Stimulated activated naive B cell treated with anti-CD40 and anti-IgM and Interleukin-4, amounts not matched to agents 10 μg/mL and 1 μg/mL and 100 μg/mL, for 72 hours (primary cell): ENCODE measurements at regions not wholly inside any gene's neighbourhood (a gene's known extent, or its start where the extent isn't known, plus 50 kb on each side); places are given as distances from the start of the nearest gene placed in this dataset.

Source experiments
- ATAC-seq, 2 donors: fragments of 150-1000 bp; cut with Tn5 transposase; replicated peaks; 2 replicates each; pipeline ENCODE4 v1.10.0; 2021; ENCODE audit warnings: moderate library complexity in 1 of 2
- DNase-seq: peaks from one replicate; pipeline ENCODE4 v3.0.0; 2021
- H3K27ac Mint-ChIP-seq: one replicate; pipeline ENCODE4 v1.8.0; 2022; ENCODE audit warnings: mild to moderate bottlenecking, mixed read lengths
- H3K27me3 Mint-ChIP-seq, 2 donors: one replicate each; pipeline ENCODE4 v1.8.0; 2022; ENCODE audit warnings: mixed read lengths in 2 of 2
- H3K36me3 Mint-ChIP-seq, 2 donors: one replicate each; pipeline ENCODE4 v1.8.0; 2022; ENCODE audit warnings: mixed read lengths in 2 of 2, mild to moderate bottlenecking in 1 of 2
- H3K4me1 Mint-ChIP-seq, 2 donors: one replicate each; pipeline ENCODE4 v1.8.0; 2022; ENCODE audit warnings: mixed read lengths in 2 of 2, mild to moderate bottlenecking in 1 of 2
- H3K4me3 Mint-ChIP-seq, 2 donors: one replicate each; pipeline ENCODE4 v1.8.0; 2022; ENCODE audit warnings: mild to moderate bottlenecking in 2 of 2, mixed read lengths in 2 of 2, moderate library complexity in 1 of 2
- H3K9me3 Mint-ChIP-seq, 2 donors: one replicate each; pipeline ENCODE4 v1.8.0; 2022; ENCODE audit warnings: mixed read lengths in 2 of 2, mild to moderate bottlenecking in 1 of 2

GRCh38 chr1:239016337-239016736 is 370.0 kb upstream of the CHRM3 start:
- H3K4me3 Mint-ChIP-seq: no peak overlapping the region
- ATAC-seq: no peak
- no peak for DNase-seq
- H3K27ac Mint-ChIP-seq: no peak overlapping the region
- no peaks in the 10 kb centered on the region for H3K27me3 Mint-ChIP-seq
- H3K9me3 Mint-ChIP-seq: peaks cover 2 to 4% of the 10 kb centered on the region in 2 donors
- no peaks in the 10 kb centered on the region for H3K4me1 Mint-ChIP-seq
- no peaks in the 10 kb centered on the region for H3K36me3 Mint-ChIP-seq

- ATAC-seq: no peak
- Mint-ChIP-seq H3K9me3 (peaks cover 2 to 4% of the 10 kb centered on the region in 2 donors), H3K4me1 (no peaks in the 10 kb centered on the region), H3K36me3 (no peaks in the 10 kb centered on the region), H3K27ac (no peak overlapping the region), H3K27me3 (no peaks in the 10 kb centered on the region), H3K4me3 (no peak overlapping the region)
- no peak for DNase-seq
Observed at GRCh38 chr1:239011382-239011781, 375.0 kb upstream of the CHRM3 start.

GRCh38 chr1:239008568-239008967 is 377.8 kb upstream of the CHRM3 start:
- Mint-ChIP-seq H3K27ac (no peak overlapping the region), H3K4me1 (no peaks in the 10 kb centered on the region), H3K4me3 (no peak overlapping the region), H3K36me3 (no peaks in the 10 kb centered on the region), H3K27me3 (no peaks in the 10 kb centered on the region), H3K9me3 (peaks cover 0 to 2% of the 10 kb centered on the region in 2 donors)
- ATAC-seq (no peak), DNase-seq (no peak)

GRCh38 chr1:239006276-239006675 is 380.1 kb upstream of the CHRM3 start:
- ATAC-seq: no peak
- no peaks in the 10 kb centered on the region for H3K36me3 Mint-ChIP-seq
- no peak overlapping the region for H3K27ac Mint-ChIP-seq
- no peaks in the 10 kb centered on the region for H3K9me3 Mint-ChIP-seq
- no peak overlapping the region for H3K4me3 Mint-ChIP-seq
- H3K4me1 Mint-ChIP-seq: no peaks in the 10 kb centered on the region
- no peak for DNase-seq
- H3K27me3 Mint-ChIP-seq: no peaks in the 10 kb centered on the region

- no peaks in the 10 kb centered on the region for H3K36me3 Mint-ChIP-seq
- H3K27me3 Mint-ChIP-seq: no peaks in the 10 kb centered on the region
- no peak for DNase-seq
Observed at GRCh38 chr1:238999944-239000343, 386.4 kb upstream of the CHRM3 start.

GRCh38 chr1:238998577-238998976 is 387.8 kb upstream of the CHRM3 start:
- no peak for DNase-seq
- Mint-ChIP-seq H3K36me3 (no peaks in the 10 kb centered on the region), H3K4me3 (no peak overlapping the region), H3K27me3 (no peaks in the 10 kb centered on the region), H3K27ac (no peak overlapping the region), H3K9me3 (peaks cover 2 to 4% of the 10 kb centered on the region in 2 donors), H3K4me1 (no peaks in the 10 kb centered on the region)
- ATAC-seq: no peak

More at GRCh38 chr1:238999944-239000343, 386.4 kb upstream of the CHRM3 start:
- no peaks in the 10 kb centered on the region for H3K4me1 Mint-ChIP-seq
- peaks cover 2 to 4% of the 10 kb centered on the region in 2 donors for H3K9me3 Mint-ChIP-seq
- H3K27ac Mint-ChIP-seq: no peak overlapping the region
- ATAC-seq: no peak
- no peak overlapping the region for H3K4me3 Mint-ChIP-seq

- H3K27ac Mint-ChIP-seq: no peak overlapping the region
- no peak overlapping the region for H3K4me3 Mint-ChIP-seq
- peaks cover 0 to 5% of the 10 kb centered on the region in 2 donors for H3K9me3 Mint-ChIP-seq
Observed at GRCh38 chr1:238991765-238992495, 394.4 kb upstream of the CHRM3 start.

GRCh38 chr1:238985312-238985711 is 401.1 kb upstream of the CHRM3 start:
- ATAC-seq (no peak), DNase-seq (no peak)
- no peaks in the 10 kb centered on the region for H3K36me3 Mint-ChIP-seq
- H3K4me3 Mint-ChIP-seq: no peak overlapping the region
- no peak overlapping the region for H3K27ac Mint-ChIP-seq
- H3K4me1 Mint-ChIP-seq: no peaks in the 10 kb centered on the region
- no peaks in the 10 kb centered on the region for H3K27me3 Mint-ChIP-seq
- H3K9me3 Mint-ChIP-seq: peaks cover 0 to 5% of the 10 kb centered on the region in 2 donors

More at GRCh38 chr1:238991765-238992495, 394.4 kb upstream of the CHRM3 start:
- Mint-ChIP-seq H3K36me3 (no peaks in the 10 kb centered on the region), H3K4me1 (no peaks in the 10 kb centered on the region), H3K27me3 (no peaks in the 10 kb centered on the region)
- no peak for ATAC-seq
- DNase-seq: no peak

- no peak for ATAC-seq
- peaks cover 0 to 1% of the 10 kb centered on the region in 2 donors for H3K9me3 Mint-ChIP-seq
- H3K36me3 Mint-ChIP-seq: no peaks in the 10 kb centered on the region
- H3K4me1 Mint-ChIP-seq: no peaks in the 10 kb centered on the region
- no peak overlapping the region for H3K4me3 Mint-ChIP-seq
- H3K27ac Mint-ChIP-seq: no peak overlapping the region
- H3K27me3 Mint-ChIP-seq: no peaks in the 10 kb centered on the region
- no peak for DNase-seq
Observed at GRCh38 chr1:238982736-238983135, 403.6 kb upstream of the CHRM3 start.

- Mint-ChIP-seq H3K27me3 (no peaks in the 10 kb centered on the region), H3K9me3 (peaks cover 0 to 1% of the 10 kb centered on the region in 2 donors), H3K36me3 (no peaks in the 10 kb centered on the region), H3K4me1 (no peaks in the 10 kb centered on the region), H3K4me3 (no peak overlapping the region), H3K27ac (no peak overlapping the region)
- no peak for DNase-seq
- no peak for ATAC-seq
Observed at GRCh38 chr1:238981317-238981933, 404.9 kb upstream of the CHRM3 start.

- H3K4me3 Mint-ChIP-seq: no peak overlapping the region
- DNase-seq: no peak
- H3K36me3 Mint-ChIP-seq: no peaks in the 10 kb centered on the region
Observed at GRCh38 chr1:238980053-238980452, 406.3 kb upstream of the CHRM3 start.

GRCh38 chr1:238964631-238965030 is 421.7 kb upstream of the CHRM3 start:
- peaks cover 1 to 4% of the 10 kb centered on the region in 2 donors for H3K9me3 Mint-ChIP-seq
- H3K27me3 Mint-ChIP-seq: no peaks in the 10 kb centered on the region
- no peak overlapping the region for H3K4me3 Mint-ChIP-seq
- DNase-seq (no peak), ATAC-seq (no peak)
- H3K4me1 Mint-ChIP-seq: no peaks in the 10 kb centered on the region
- no peak overlapping the region for H3K27ac Mint-ChIP-seq
- no peaks in the 10 kb centered on the region for H3K36me3 Mint-ChIP-seq

More at GRCh38 chr1:238980053-238980452, 406.3 kb upstream of the CHRM3 start:
- no peak for ATAC-seq
- no peaks in the 10 kb centered on the region for H3K27me3 Mint-ChIP-seq
- peaks cover 0 to 1% of the 10 kb centered on the region in 2 donors for H3K9me3 Mint-ChIP-seq
- H3K4me1 Mint-ChIP-seq: no peaks in the 10 kb centered on the region
- H3K27ac Mint-ChIP-seq: no peak overlapping the region

- Mint-ChIP-seq H3K36me3 (no peaks in the 10 kb centered on the region), H3K27ac (no peak overlapping the region), H3K27me3 (no peaks in the 10 kb centered on the region), H3K4me3 (no peak overlapping the region), H3K9me3 (peaks cover 1 to 4% of the 10 kb centered on the region in 2 donors), H3K4me1 (no peaks in the 10 kb centered on the region)
- ATAC-seq (no peak), DNase-seq (no peak)
Observed at GRCh38 chr1:238962941-238963340, 423.4 kb upstream of the CHRM3 start.

- Mint-ChIP-seq H3K27me3 (no peaks in the 10 kb centered on the region), H3K36me3 (no peaks in the 10 kb centered on the region)
Observed at GRCh38 chr1:238961790-238962189, 424.6 kb upstream of the CHRM3 start.

GRCh38 chr1:238960071-238960470 is 426.3 kb upstream of the CHRM3 start:
- ATAC-seq (no peak), DNase-seq (no peak)
- Mint-ChIP-seq H3K4me1 (no peaks in the 10 kb centered on the region), H3K9me3 (peaks cover 1 to 4% of the 10 kb centered on the region in 2 donors), H3K27me3 (no peaks in the 10 kb centered on the region), H3K27ac (no peak overlapping the region), H3K36me3 (no peaks in the 10 kb centered on the region), H3K4me3 (no peak overlapping the region)

More at GRCh38 chr1:238961790-238962189, 424.6 kb upstream of the CHRM3 start:
- H3K27ac Mint-ChIP-seq: no peak overlapping the region
- no peak overlapping the region for H3K4me3 Mint-ChIP-seq
- DNase-seq (no peak), ATAC-seq (no peak)
- no peaks in the 10 kb centered on the region for H3K4me1 Mint-ChIP-seq
- H3K9me3 Mint-ChIP-seq: peaks cover 1 to 4% of the 10 kb centered on the region in 2 donors
